ENCODE measurements at regions not wholly inside any gene's neighbourhood (a gene's known extent, or its start where the extent isn't known, plus 50 kb on each side); places are given as distances from the start of the nearest gene placed in this dataset.

DNA sequence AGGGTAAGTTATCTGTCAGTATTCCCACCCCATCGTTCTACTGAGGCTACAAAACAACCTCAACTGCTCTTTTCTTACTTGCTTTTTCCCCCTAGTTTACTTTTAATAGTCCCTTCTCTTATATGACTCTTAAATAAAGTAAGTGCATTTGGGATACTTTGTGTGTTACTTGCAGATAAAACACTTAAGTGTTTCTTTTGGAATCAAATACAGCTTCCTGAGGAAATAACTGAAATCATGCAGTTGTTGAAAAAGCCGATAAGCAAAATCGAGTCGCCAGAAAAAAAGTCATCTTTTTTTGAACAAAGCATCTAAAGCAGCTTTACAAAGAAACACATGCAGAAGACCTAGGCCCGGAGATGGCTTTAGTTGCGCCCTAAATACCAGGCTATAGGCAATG lies 53.5 kb upstream of the EPB41L4A start:
- Histone ChIP-seq H3K27me3 (ENCODE audit: control insufficient read depth, insufficient read depth, low read length) (no peaks in the 10 kb centered on the region), H3K36me3 (ENCODE audit: control insufficient read depth, insufficient read depth, low read length) (no peaks in the 10 kb centered on the region), H3K4me3 (ENCODE audit: low read depth, low read length) (no peak overlapping the region), H3K79me2 (no peaks in the 10 kb centered on the region), H3K27ac (no peak overlapping the region), H3K4me2 (ENCODE audit: low read length) (no peak overlapping the region), H3K9ac (no peak overlapping the region), H3K9me3 (ENCODE audit: control insufficient read depth, low read length) (no peaks in the 10 kb centered on the region), H2AFZ (no peak overlapping the region), H3K4me1 (no peaks in the 10 kb centered on the region)
- TF ChIP-seq, protein P1, sequence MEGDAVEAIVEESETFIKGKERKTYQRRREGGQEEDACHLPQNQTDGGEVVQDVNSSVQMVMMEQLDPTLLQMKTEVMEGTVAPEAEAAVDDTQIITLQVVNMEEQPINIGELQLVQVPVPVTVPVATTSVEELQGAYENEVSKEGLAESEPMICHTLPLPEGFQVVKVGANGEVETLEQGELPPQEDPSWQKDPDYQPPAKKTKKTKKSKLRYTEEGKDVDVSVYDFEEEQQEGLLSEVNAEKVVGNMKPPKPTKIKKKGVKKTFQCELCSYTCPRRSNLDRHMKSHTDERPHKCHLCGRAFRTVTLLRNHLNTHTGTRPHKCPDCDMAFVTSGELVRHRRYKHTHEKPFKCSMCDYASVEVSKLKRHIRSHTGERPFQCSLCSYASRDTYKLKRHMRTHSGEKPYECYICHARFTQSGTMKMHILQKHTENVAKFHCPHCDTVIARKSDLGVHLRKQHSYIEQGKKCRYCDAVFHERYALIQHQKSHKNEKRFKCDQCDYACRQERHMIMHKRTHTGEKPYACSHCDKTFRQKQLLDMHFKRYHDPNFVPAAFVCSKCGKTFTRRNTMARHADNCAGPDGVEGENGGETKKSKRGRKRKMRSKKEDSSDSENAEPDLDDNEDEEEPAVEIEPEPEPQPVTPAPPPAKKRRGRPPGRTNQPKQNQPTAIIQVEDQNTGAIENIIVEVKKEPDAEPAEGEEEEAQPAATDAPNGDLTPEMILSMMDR (IDR thresholded peaks at IDR 0.05), result no peak

GRCh38 chr5:112473989-112474388 lies 54.9 kb upstream of the EPB41L4A start:
- no peak overlapping the region for H2AFZ ChIP-seq
- TF ChIP-seq, protein P1 (IDR thresholded peaks at IDR 0.05), result no peak
- H3K4me1 ChIP-seq, result no peaks in the 10 kb centered on the region
- H3K36me3 ChIP-seq (ENCODE audit: control insufficient read depth, insufficient read depth, low read length), result no peaks in the 10 kb centered on the region
- no peak overlapping the region for H3K9ac ChIP-seq
- H3K27me3 ChIP-seq (ENCODE audit: control insufficient read depth, insufficient read depth, low read length), result no peaks in the 10 kb centered on the region
- no peak overlapping the region for H3K27ac ChIP-seq
- no peaks in the 10 kb centered on the region for H3K79me2 ChIP-seq
- H3K9me3 ChIP-seq (ENCODE audit: control insufficient read depth, low read length), result no peaks in the 10 kb centered on the region
- no peak overlapping the region for H3K4me3 ChIP-seq (ENCODE audit: low read depth, low read length)
- no peak overlapping the region for H3K4me2 ChIP-seq (ENCODE audit: low read length)

DNA sequence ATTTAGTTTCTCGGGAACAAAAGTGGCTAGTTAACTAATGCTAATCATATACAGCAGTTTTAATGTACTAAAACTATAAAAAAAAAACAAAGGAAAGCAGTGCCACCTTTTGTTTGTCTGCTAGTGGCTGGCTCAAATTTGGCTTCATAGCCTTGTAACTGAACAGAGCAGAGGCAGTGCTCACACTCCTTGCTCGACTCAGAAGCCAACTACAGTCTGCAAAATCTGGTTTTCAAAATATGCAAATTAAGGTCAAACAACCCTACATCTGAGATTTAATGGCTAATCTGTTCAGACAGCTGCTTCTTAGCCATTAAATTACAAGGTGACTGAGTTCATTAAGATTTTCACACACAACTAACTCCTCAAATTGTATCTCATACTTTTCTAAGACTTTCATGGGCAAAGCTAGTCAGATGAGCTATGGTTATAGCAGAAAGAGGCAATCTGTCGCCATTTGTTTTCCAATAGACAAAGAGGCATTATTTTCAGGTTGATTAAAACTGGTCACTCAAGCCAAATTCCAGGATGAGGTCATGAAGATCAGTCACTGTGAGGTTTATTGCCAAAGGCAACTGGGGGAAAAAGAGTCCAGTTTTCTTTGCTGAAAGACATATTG lies 56.8 kb upstream of the EPB41L4A start:
- TF ChIP-seq, protein P1 (IDR thresholded peaks at IDR 0.05), result no peak
- Histone ChIP-seq H3K4me1 (no peaks in the 10 kb centered on the region), H3K4me2 (ENCODE audit: low read length) (no peak overlapping the region), H3K79me2 (no peaks in the 10 kb centered on the region), H3K27ac (no peak overlapping the region), H3K36me3 (ENCODE audit: control insufficient read depth, insufficient read depth, low read length) (no peaks in the 10 kb centered on the region), H3K4me3 (ENCODE audit: low read depth, low read length) (no peak overlapping the region), H3K9ac (no peak overlapping the region), H2AFZ (no peak overlapping the region), H3K27me3 (ENCODE audit: control insufficient read depth, insufficient read depth, low read length) (no peaks in the 10 kb centered on the region), H3K9me3 (ENCODE audit: control insufficient read depth, low read length) (no peaks in the 10 kb centered on the region)

DNA sequence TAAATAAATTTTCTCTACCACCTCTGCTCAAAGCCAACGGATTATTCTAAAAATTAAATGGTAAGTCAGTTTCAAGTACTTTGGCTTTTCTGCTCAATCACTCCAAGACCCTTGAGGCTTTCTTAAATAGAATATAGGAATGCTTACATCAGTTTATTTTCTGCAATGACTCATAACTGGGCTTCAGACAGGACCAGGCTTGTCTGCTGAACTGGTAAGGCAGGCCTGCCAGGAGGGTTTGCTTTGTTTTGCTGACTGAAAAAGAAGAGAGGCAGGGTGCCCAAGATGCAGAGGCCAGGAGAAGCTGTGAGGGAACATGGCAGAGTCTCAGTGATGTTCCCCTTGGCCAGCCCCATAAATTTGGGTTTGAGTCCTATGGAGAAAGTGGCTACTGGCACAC lies 60.3 kb upstream of the EPB41L4A start:
- no peaks in the 10 kb centered on the region for H3K4me1 ChIP-seq
- no peak overlapping the region for H3K9ac ChIP-seq

More for the DNA sequence above, 60.3 kb upstream of the EPB41L4A start:
- TF ChIP-seq, protein P1 (IDR thresholded peaks at IDR 0.05), result no peak
- Histone ChIP-seq H2AFZ (no peak overlapping the region), H3K27ac (no peak overlapping the region), H3K79me2 (no peaks in the 10 kb centered on the region), H3K9me3 (ENCODE audit: control insufficient read depth, low read length) (no peaks in the 10 kb centered on the region), H3K36me3 (ENCODE audit: control insufficient read depth, insufficient read depth, low read length) (no peaks in the 10 kb centered on the region), H3K4me3 (ENCODE audit: low read depth, low read length) (no peak overlapping the region), H3K4me2 (ENCODE audit: low read length) (no peak overlapping the region), H3K27me3 (ENCODE audit: control insufficient read depth, insufficient read depth, low read length) (no peaks in the 10 kb centered on the region)

All from parathyroid adenoma (tissue), 2 donors.